IPS-18a (cell line): ENCODE measurements at regions not wholly inside any gene's neighbourhood (a gene's known extent, or its start where the extent isn't known, plus 50 kb on each side); places are given as distances from the start of the nearest gene placed in this dataset.

Experiments
- H3K27ac ChIP-seq: one replicate; pipeline ENCODE4 v1.5.1; 2013; ENCODE audit warnings: low read length
- H3K27me3 ChIP-seq: one replicate; pipeline ENCODE4 v1.6.1; 2013; ENCODE audit warnings: mild to moderate bottlenecking, low read length; ENCODE audit not compliant: control insufficient read depth, insufficient read depth
- H3K36me3 ChIP-seq: one replicate; pipeline ENCODE4 v1.6.1; 2013; ENCODE audit warnings: low read depth, low read length; ENCODE audit not compliant: control insufficient read depth
- H3K4me1 ChIP-seq: one replicate; pipeline ENCODE4 v1.6.1; 2013; ENCODE audit warnings: low read depth, low read length; ENCODE audit not compliant: control insufficient read depth
- H3K4me3 ChIP-seq: one replicate; pipeline ENCODE4 v1.5.1; 2013; ENCODE audit warnings: low read length
- H3K9ac ChIP-seq: one replicate; pipeline ENCODE4 v1.6.1; 2013; ENCODE audit warnings: mild to moderate bottlenecking, low read length, moderate library complexity
- H3K9me3 ChIP-seq: one replicate; pipeline ENCODE4 v1.6.1; 2013; ENCODE audit warnings: low read depth, low read length; ENCODE audit not compliant: control insufficient read depth

GRCh38 chr14:85948153-85948552, 418.2 kb downstream of the FLRT2 start:
- H3K4me3 ChIP-seq: no peak overlapping the region
- no peaks in the 10 kb centered on the region for H3K27me3 ChIP-seq
- no peak overlapping the region for H3K27ac ChIP-seq
- no peaks in the 10 kb centered on the region for H3K9me3 ChIP-seq
- no peaks in the 10 kb centered on the region for H3K36me3 ChIP-seq
- H3K4me1 ChIP-seq: no peaks in the 10 kb centered on the region
- H3K9ac ChIP-seq: no peak overlapping the region

GRCh38 chr14:85947461-85948139, 417.7 kb downstream of the FLRT2 start:
- Histone ChIP-seq H3K27me3 (no peaks in the 10 kb centered on the region), H3K9me3 (no peaks in the 10 kb centered on the region), H3K36me3 (no peaks in the 10 kb centered on the region), H3K4me1 (no peaks in the 10 kb centered on the region), H3K27ac (no peak overlapping the region), H3K9ac (no peak overlapping the region), H3K4me3 (no peak overlapping the region)

- Histone ChIP-seq H3K27ac (no peak overlapping the region), H3K4me3 (no peak overlapping the region), H3K36me3 (no peaks in the 10 kb centered on the region), H3K9ac (no peak overlapping the region), H3K4me1 (no peaks in the 10 kb centered on the region), H3K9me3 (peaks cover 2% of the 10 kb centered on the region), H3K27me3 (no peaks in the 10 kb centered on the region)
Observed at GRCh38 chr14:85943192-85943591, 413.2 kb downstream of the FLRT2 start.

- Histone ChIP-seq H3K27ac (no peak overlapping the region), H3K4me1 (no peaks in the 10 kb centered on the region), H3K9ac (no peak overlapping the region), H3K4me3 (no peak overlapping the region), H3K9me3 (peaks cover 7% of the 10 kb centered on the region), H3K36me3 (no peaks in the 10 kb centered on the region), H3K27me3 (no peaks in the 10 kb centered on the region)
Observed at GRCh38 chr14:85934886-85935254, 404.9 kb downstream of the FLRT2 start.

- Histone ChIP-seq H3K9ac (no peak overlapping the region), H3K36me3 (no peaks in the 10 kb centered on the region), H3K27me3 (no peaks in the 10 kb centered on the region), H3K27ac (no peak overlapping the region), H3K9me3 (peaks cover 7% of the 10 kb centered on the region), H3K4me1 (no peaks in the 10 kb centered on the region), H3K4me3 (no peak overlapping the region)
Observed at GRCh38 chr14:85934123-85934885, 404.4 kb downstream of the FLRT2 start.

- Histone ChIP-seq H3K27ac (no peak overlapping the region), H3K9ac (no peak overlapping the region), H3K36me3 (no peaks in the 10 kb centered on the region), H3K4me3 (no peak overlapping the region), H3K4me1 (no peaks in the 10 kb centered on the region), H3K27me3 (no peaks in the 10 kb centered on the region), H3K9me3 (no peaks in the 10 kb centered on the region)
Observed at GRCh38 chr14:85921241-85921640, 391.3 kb downstream of the FLRT2 start.

- Histone ChIP-seq H3K9ac (no peak overlapping the region), H3K27ac (no peak overlapping the region), H3K27me3 (no peaks in the 10 kb centered on the region), H3K9me3 (no peaks in the 10 kb centered on the region), H3K4me3 (no peak overlapping the region), H3K4me1 (no peaks in the 10 kb centered on the region), H3K36me3 (no peaks in the 10 kb centered on the region)
Observed at GRCh38 chr14:85917716-85918115, 387.8 kb downstream of the FLRT2 start.

- Histone ChIP-seq H3K27me3 (no peaks in the 10 kb centered on the region), H3K9me3 (no peaks in the 10 kb centered on the region), H3K9ac (no peak overlapping the region), H3K36me3 (no peaks in the 10 kb centered on the region), H3K4me1 (no peaks in the 10 kb centered on the region), H3K27ac (no peak overlapping the region), H3K4me3 (no peak overlapping the region)
Observed at GRCh38 chr14:85915711-85916110, 385.8 kb downstream of the FLRT2 start.

GRCh38 chr14:85912141-85912540, 382.2 kb downstream of the FLRT2 start:
- Histone ChIP-seq H3K36me3 (no peaks in the 10 kb centered on the region), H3K9ac (no peak overlapping the region), H3K4me3 (no peak overlapping the region), H3K4me1 (peaks cover 11% of the 10 kb centered on the region), H3K27me3 (no peaks in the 10 kb centered on the region), H3K9me3 (no peaks in the 10 kb centered on the region), H3K27ac (no peak overlapping the region)

- Histone ChIP-seq H3K36me3 (no peaks in the 10 kb centered on the region), H3K27me3 (no peaks in the 10 kb centered on the region), H3K4me3 (no peak overlapping the region), H3K27ac (no peak overlapping the region), H3K9me3 (no peaks in the 10 kb centered on the region), H3K4me1 (peaks cover 11% of the 10 kb centered on the region), H3K9ac (no peak overlapping the region)
Observed at GRCh38 chr14:85911044-85911443, 381.1 kb downstream of the FLRT2 start.

- Histone ChIP-seq H3K4me1 (peaks cover 11% of the 10 kb centered on the region), H3K27me3 (no peaks in the 10 kb centered on the region), H3K4me3 (no peak overlapping the region), H3K36me3 (no peaks in the 10 kb centered on the region), H3K9ac (no peak overlapping the region), H3K9me3 (no peaks in the 10 kb centered on the region), H3K27ac (no peak overlapping the region)
Observed at GRCh38 chr14:85909581-85909980, 379.6 kb downstream of the FLRT2 start.

GRCh38 chr14:85907536-85907935, 377.6 kb downstream of the FLRT2 start:
- Histone ChIP-seq H3K4me3 (no peak overlapping the region), H3K27me3 (no peaks in the 10 kb centered on the region), H3K9me3 (no peaks in the 10 kb centered on the region), H3K27ac (no peak overlapping the region), H3K36me3 (no peaks in the 10 kb centered on the region), H3K4me1 (peaks cover 11% of the 10 kb centered on the region), H3K9ac (no peak overlapping the region)
